HS-5 (cell line): ENCODE measurements at regions not wholly inside any gene's neighbourhood (a gene's known extent, or its start where the extent isn't known, plus 50 kb on each side); places are given as distances from the start of the nearest gene placed in this dataset.
"Not testable (repeated sequence)": the region's sequence is repeated elsewhere in the genome, so short reads cannot be mapped to it uniquely, and the experiment has no call there.

Experiments used
- DNase-seq: peaks from one replicate; pipeline ENCODE4 v3.0.0-alpha.2; 2012; ENCODE audit warnings: low read depth

GRCh38 chr20:50428097-50428828 lies 81.9 kb upstream of the PTPN1 start:
- no peak for DNase-seq

GRCh38 chr20:50429412-50429811 lies 80.8 kb upstream of the PTPN1 start:
- DNase-seq: no peak

- DNase-seq: no peak
Measured at GRCh38 chr20:50431066-50431450, 79.1 kb upstream of the PTPN1 start.

- DNase-seq: no peak
Measured at GRCh38 chr20:50433001-50433761, 77.0 kb upstream of the PTPN1 start.

- no peak for DNase-seq
Measured at GRCh38 chr20:50434321-50434652, 75.9 kb upstream of the PTPN1 start.

- peak; percentile 70 for DNase-seq
Measured at GRCh38 chr20:50434653-50435396, 75.4 kb upstream of the PTPN1 start.

- no peak for DNase-seq
Measured at GRCh38 chr20:50435397-50436051, 74.7 kb upstream of the PTPN1 start.

GRCh38 chr20:50436052-50436656 lies 74.0 kb upstream of the PTPN1 start:
- no peak for DNase-seq

- DNase-seq: no peak
Measured at GRCh38 chr20:50436696-50437095, 73.5 kb upstream of the PTPN1 start.

GRCh38 chr20:50438986-50439407 lies 71.2 kb upstream of the PTPN1 start:
- peak; percentile 100 for DNase-seq

- no peak for DNase-seq
Measured at GRCh38 chr20:50439539-50440453, 70.4 kb upstream of the PTPN1 start.

GRCh38 chr20:50442512-50442911 lies 67.7 kb upstream of the PTPN1 start:
- no peak for DNase-seq

GRCh38 chr20:50445354-50446151 lies 64.6 kb upstream of the PTPN1 start:
- no peak for DNase-seq

- DNase-seq: no peak
Measured at GRCh38 chr20:50446351-50447101, 63.7 kb upstream of the PTPN1 start.

- DNase-seq: no peak
Measured at GRCh38 chr20:50447102-50447804, 62.9 kb upstream of the PTPN1 start.

GRCh38 chr20:50447817-50448216 lies 62.4 kb upstream of the PTPN1 start:
- no peak for DNase-seq

GRCh38 chr20:50448625-50449403 lies 61.4 kb upstream of the PTPN1 start:
- DNase-seq: not testable (repeated sequence)
